Tibial nerve (tissue), 4 donors: ENCODE measurements at regions not wholly inside any gene's neighbourhood (a gene's known extent, or its start where the extent isn't known, plus 50 kb on each side); places are given as distances from the start of the nearest gene placed in this dataset.

Experiments used
- DNase-seq, 2 donors: peaks; one replicate each; pipeline ENCODE4 v3.0.0-alpha.2; 2019; ENCODE audit warnings: low spot score in 2 of 2
- H3K27ac ChIP-seq, 4 donors: fragments of 200-600 bp; sonication (generic) in 3 of 4; one replicate each; pipeline ENCODE4 v1.5.1; 2017 to 2019; ENCODE audit warnings: mild to moderate bottlenecking in 1 of 4
- H3K27me3 ChIP-seq, 2 donors: fragments of 200-600 bp; sonication (generic) in 1 of 2; one replicate each; pipeline versions ENCODE4 v1.5.1 to v1.6.0; 2017 to 2019
- H3K36me3 ChIP-seq, 3 donors: fragments of 200-600 bp; sonication (generic); one replicate each; pipeline ENCODE4 v1.5.1; 2018 to 2019
- H3K4me1 ChIP-seq, 4 donors: fragments of 200-600 bp; sonication (generic) in 3 of 4; one replicate each; pipeline ENCODE4 v1.5.1; 2017 to 2019
- H3K4me3 ChIP-seq, 4 donors: fragments of 200-600 bp; sonication (generic) in 3 of 4; one replicate each; pipeline ENCODE4 v1.5.1; 2017 to 2019; ENCODE audit warnings: mild to moderate bottlenecking in 1 of 4, moderate library complexity in 1 of 4
- H3K9me3 ChIP-seq, 4 donors: fragments of 200-600 bp; sonication (generic) in 3 of 4; one replicate each; pipeline ENCODE4 v1.5.1; 2017 to 2019
- CTCF ChIP-seq, 5 experiments: fragments of 200-600 bp in 3 of 5; fragments of 450-650 bp in 2 of 5; sonication (generic) in 3 of 5; IDR thresholded peaks; one replicate each; pipeline ENCODE4 v1.5.1; 2016 to 2019; ENCODE audit warnings: antibody characterized with exemption in 5 of 5, mild to moderate bottlenecking in 3 of 5, moderate library complexity in 2 of 5
- EP300 ChIP-seq, 2 donors: sonication (generic); formaldehyde crosslinking; IDR thresholded peaks; one replicate each; pipeline ENCODE4 v1.6.1; 2017; ENCODE audit warnings: antibody characterized with exemption in 2 of 2, mild to moderate bottlenecking in 1 of 2
- POLR2A ChIP-seq, 2 donors: fragments of 450-650 bp; IDR thresholded peaks; one replicate each; pipeline ENCODE4 v1.6.1; 2017; ENCODE audit warnings: antibody characterized with exemption in 2 of 2, mild to moderate bottlenecking in 2 of 2, moderate library complexity in 2 of 2
- WGBS, 2 donors: methylation state at CpG; one replicate each; pipeline ENCODE4 v1.1.5; 2018; 5-methylcytosine and 5-hydroxymethylcytosine counted together

GRCh38 chr9:120078112-120078511 is 501.9 kb downstream of the CDK5RAP2 start:
- Histone ChIP-seq H3K36me3 (no peaks in the 10 kb centered on the region), H3K9me3 (no peaks in the 10 kb centered on the region), H3K4me3 (no peak overlapping the region), H3K4me1 (no peaks in the 10 kb centered on the region), H3K27ac (no peak overlapping the region), H3K27me3 (no peaks in the 10 kb centered on the region)
- no peak for DNase-seq
- no peak for TF ChIP-seq POLR2A (IDR thresholded peaks at IDR 0.05)
- no peak for TF ChIP-seq EP300 (IDR thresholded peaks at IDR 0.05)
- TF ChIP-seq CTCF (IDR thresholded peaks at IDR 0.05): no peak
- 70 to 76% methylated on average over 2 of the region's 2 CpGs for WGBS, 2 donors

GRCh38 chr9:120071760-120072159 is 508.2 kb downstream of the CDK5RAP2 start:
- no peaks in the 10 kb centered on the region for H3K36me3 ChIP-seq
- TF ChIP-seq EP300 (IDR thresholded peaks at IDR 0.05) (no peak), POLR2A (IDR thresholded peaks at IDR 0.05) (no peak), CTCF (IDR thresholded peaks at IDR 0.05) (no peak)
- H3K9me3 ChIP-seq: no peaks in the 10 kb centered on the region
- H3K4me3 ChIP-seq: no peak overlapping the region
- whole genome bisulfite sequencing, 2 donors: 78 to 83% methylated on average over 4 of the region's 4 CpGs
- H3K4me1 ChIP-seq: no peaks in the 10 kb centered on the region
- H3K27ac ChIP-seq: no peak overlapping the region
- H3K27me3 ChIP-seq: no peaks in the 10 kb centered on the region
- DNase-seq: no peak

- no peak overlapping the region for H3K27ac ChIP-seq
- no peak overlapping the region for H3K4me3 ChIP-seq
- no peak for TF ChIP-seq EP300 (IDR thresholded peaks at IDR 0.05)
- TF ChIP-seq POLR2A (IDR thresholded peaks at IDR 0.05): no peak
- no peak for TF ChIP-seq CTCF (IDR thresholded peaks at IDR 0.05)
- no peaks in the 10 kb centered on the region for H3K4me1 ChIP-seq
- 33 to 38% methylated on average over 3 of the region's 3 CpGs for WGBS, 2 donors
- no peaks in the 10 kb centered on the region for H3K27me3 ChIP-seq
- no peaks in the 10 kb centered on the region for H3K36me3 ChIP-seq
- no peak for DNase-seq
- peaks cover 0 to 10% (median 0%) of the 10 kb centered on the region in 4 donors for H3K9me3 ChIP-seq
Observed at GRCh38 chr9:120066315-120066714, 513.7 kb downstream of the CDK5RAP2 start.

- no peak overlapping the region for H3K27ac ChIP-seq
- 53 to 57% methylated on average over 4 of the region's 4 CpGs for WGBS, 2 donors
- H3K27me3 ChIP-seq: no peaks in the 10 kb centered on the region
- no peak for DNase-seq
- peaks cover 0 to 11% (median 0%) of the 10 kb centered on the region in 4 donors for H3K9me3 ChIP-seq
- no peaks in the 10 kb centered on the region for H3K36me3 ChIP-seq
- no peaks in the 10 kb centered on the region for H3K4me1 ChIP-seq
- no peak overlapping the region for H3K4me3 ChIP-seq
- TF ChIP-seq EP300 (IDR thresholded peaks at IDR 0.05) (no peak), POLR2A (IDR thresholded peaks at IDR 0.05) (no peak), CTCF (IDR thresholded peaks at IDR 0.05) (no peak)
Observed at GRCh38 chr9:120065151-120065550, 514.8 kb downstream of the CDK5RAP2 start.

- 45 to 49% methylated on average over 9 of the region's 9 CpGs for WGBS, 2 donors
- Histone ChIP-seq H3K27me3 (no peaks in the 10 kb centered on the region), H3K9me3 (no peaks in the 10 kb centered on the region), H3K36me3 (no peaks in the 10 kb centered on the region), H3K4me3 (no peak overlapping the region), H3K27ac (no peak overlapping the region), H3K4me1 (no peaks in the 10 kb centered on the region)
- TF ChIP-seq EP300 (IDR thresholded peaks at IDR 0.05): no peak
- no peak for TF ChIP-seq CTCF (IDR thresholded peaks at IDR 0.05)
- TF ChIP-seq POLR2A (IDR thresholded peaks at IDR 0.05): no peak
- no peak for DNase-seq
Observed at GRCh38 chr9:120045011-120045410, 535.0 kb downstream of the CDK5RAP2 start.
